GM23248 (cell line): ENCODE measurements at regions not wholly inside any gene's neighbourhood (a gene's known extent, or its start where the extent isn't known, plus 50 kb on each side); places are given as distances from the start of the nearest gene placed in this dataset.

Source experiments
- DNase-seq: peaks from one replicate; pipeline ENCODE4 v3.0.0-alpha.2; 2015
- H2AFZ ChIP-seq: fragments of 200-600 bp; sonication (generic); 2 replicates; pipeline ENCODE4 v1.6.1; 2016; ENCODE audit warnings: antibody characterized with exemption
- H3F3A ChIP-seq: fragments of 200-600 bp; sonication (generic); 2 replicates; pipeline ENCODE4 v1.6.1; 2016; ENCODE audit warnings: mild to moderate bottlenecking, antibody characterized with exemption, mixed run types; ENCODE audit not compliant: insufficient read depth
- H3K27ac ChIP-seq: fragments of 200-600 bp; sonication (generic); 2 replicates; pipeline ENCODE4 v1.5.1; 2016; ENCODE audit warnings: mild to moderate bottlenecking
- H3K27me3 ChIP-seq: fragments of 200-600 bp; sonication (generic); replicated peaks from 2 replicates; pipeline ENCODE4 v1.6.1; 2016; ENCODE audit warnings: mild to moderate bottlenecking; ENCODE audit not compliant: insufficient read depth
- H3K36me3 ChIP-seq: fragments of 200-600 bp; sonication (generic); 2 replicates; pipeline ENCODE4 v1.6.1; 2016; ENCODE audit warnings: low read depth, mild to moderate bottlenecking
- H3K4me1 ChIP-seq: fragments of 200-600 bp; sonication (generic); 2 replicates; pipeline ENCODE4 v1.6.1; 2016; ENCODE audit warnings: mild to moderate bottlenecking; ENCODE audit not compliant: insufficient read depth
- H3K4me2 ChIP-seq: fragments of 200-600 bp; sonication (generic); one replicate; pipeline ENCODE4 v1.6.1; 2016; ENCODE audit warnings: mild to moderate bottlenecking; ENCODE audit not compliant: unreplicated experiment
- H3K4me3 ChIP-seq: fragments of 200-600 bp; sonication (generic); 2 replicates; pipeline ENCODE4 v1.5.1; 2016; ENCODE audit warnings: mild to moderate bottlenecking
- H3K79me2 ChIP-seq: fragments of 200-600 bp; sonication (generic); 2 replicates; pipeline ENCODE4 v1.6.1; 2016; ENCODE audit warnings: mild to moderate bottlenecking; ENCODE audit not compliant: insufficient read depth
- H3K9ac ChIP-seq: fragments of 200-600 bp; sonication (generic); 2 replicates; pipeline ENCODE4 v1.6.1; 2016; ENCODE audit warnings: mild to moderate bottlenecking
- H3K9me2 ChIP-seq: fragments of 200-600 bp; sonication (generic); 2 replicates; pipeline ENCODE4 v1.6.1; 2016; ENCODE audit warnings: mixed run types, mild to moderate bottlenecking, moderate library complexity; ENCODE audit not compliant: insufficient read depth
- H3K9me3 ChIP-seq: fragments of 200-600 bp; sonication (generic); one replicate; pipeline ENCODE4 v1.6.1; 2017; ENCODE audit warnings: low read depth
- H4K20me1 ChIP-seq: fragments of 200-600 bp; sonication (generic); 2 replicates; pipeline ENCODE4 v1.6.0; 2016; ENCODE audit not compliant: insufficient read depth
- EZH2 ChIP-seq: fragments of 200-600 bp; sonication (generic); IDR thresholded peaks from 2 replicates; pipeline ENCODE4 v1.6.1; 2018; ENCODE audit warnings: antibody characterized with exemption, mild to moderate bottlenecking; ENCODE audit not compliant: insufficient read depth, poor library complexity, severe bottlenecking
- EZH2phosphoT487 ChIP-seq: fragments of 200-600 bp; sonication (generic); IDR thresholded peaks from 2 replicates; pipeline ENCODE4 v1.6.1; 2018; ENCODE audit warnings: antibody characterized with exemption, moderate library complexity, mild to moderate bottlenecking, low read depth; ENCODE audit not compliant: insufficient read depth
- WGBS, 2 experiments: methylation state at CpG; one replicate each; pipeline ENCODE4 v1.1.6; 2015 to 2017; ENCODE audit warnings: low lambda C conversion rate in 2 of 2, low coverage in 1 of 2; ENCODE audit errors: missing lambda C conversion rate in 2 of 2; 5-methylcytosine and 5-hydroxymethylcytosine counted together
- in situ Hi-C: fragments of 300-500 bp; cut with MboI; formaldehyde crosslinking; loops from 2 replicates; pipeline ENCODE4 v1.15.0; 2020

GRCh38 chr12:113663396-113663795, 191.7 kb upstream of the LHX5 start:
- no peak overlapping the region for H3K9ac ChIP-seq
- H3K27me3 ChIP-seq = peaks cover 11% of the 10 kb centered on the region; the same call in 1 of the 2 replicates
- H3K9me2 ChIP-seq = no peaks in the 10 kb centered on the region
- WGBS, 2 experiments = 44 to 52% methylated on average over 10 of the region's 10 CpGs
- H3K79me2 ChIP-seq = no peaks in the 10 kb centered on the region
- no peaks in the 10 kb centered on the region for H3K4me1 ChIP-seq
- no peaks in the 10 kb centered on the region for H4K20me1 ChIP-seq
- H3K4me3 ChIP-seq = no peak overlapping the region
- H3K4me2 ChIP-seq = no peak overlapping the region
- no peak for TF ChIP-seq EZH2phosphoT487
- TF ChIP-seq EZH2 = no peak
- no peaks in the 10 kb centered on the region for H3K36me3 ChIP-seq
- no peaks in the 10 kb centered on the region for H3K9me3 ChIP-seq
- in situ Hi-C loops = no loop called here
- H2AFZ ChIP-seq = no peak overlapping the region
- no peak for DNase-seq
- no peak overlapping the region for H3K27ac ChIP-seq
- no peaks in the 10 kb centered on the region for H3F3A ChIP-seq

- in situ Hi-C loops = no loop called here
- 33 to 38% methylated on average over 2 of the region's 2 CpGs for WGBS, 2 experiments
- H3K4me3 ChIP-seq = no peak overlapping the region
- H3K4me1 ChIP-seq = no peaks in the 10 kb centered on the region
- TF ChIP-seq EZH2 (no peak), EZH2phosphoT487 (no peak)
- no peak overlapping the region for H3K27ac ChIP-seq
- no peaks in the 10 kb centered on the region for H3K27me3 ChIP-seq
- no peaks in the 10 kb centered on the region for H3K9me3 ChIP-seq
- H3K79me2 ChIP-seq = no peaks in the 10 kb centered on the region
- no peaks in the 10 kb centered on the region for H3K9me2 ChIP-seq
- no peak for DNase-seq
- H4K20me1 ChIP-seq = no peaks in the 10 kb centered on the region
- H3K4me2 ChIP-seq = no peak overlapping the region
- H3K36me3 ChIP-seq = no peaks in the 10 kb centered on the region
- H3K9ac ChIP-seq = no peak overlapping the region
- no peak overlapping the region for H2AFZ ChIP-seq
- H3F3A ChIP-seq = no peaks in the 10 kb centered on the region
Measured at GRCh38 chr12:113660936-113661335, 189.3 kb upstream of the LHX5 start.

GRCh38 chr12:113659416-113659815, 187.7 kb upstream of the LHX5 start:
- Histone ChIP-seq H4K20me1 (no peaks in the 10 kb centered on the region), H3K4me3 (no peak overlapping the region), H2AFZ (no peak overlapping the region), H3K27ac (no peak overlapping the region), H3K27me3 (no peaks in the 10 kb centered on the region), H3K4me2 (no peak overlapping the region), H3F3A (no peaks in the 10 kb centered on the region), H3K4me1 (no peaks in the 10 kb centered on the region), H3K9ac (no peak overlapping the region), H3K36me3 (no peaks in the 10 kb centered on the region), H3K79me2 (no peaks in the 10 kb centered on the region), H3K9me2 (no peaks in the 10 kb centered on the region), H3K9me3 (no peaks in the 10 kb centered on the region)
- 16 to 25% methylated on average over 5 of the region's 5 CpGs for WGBS, 2 experiments
- in situ Hi-C loops = no loop called here
- TF ChIP-seq EZH2phosphoT487 (no peak), EZH2 (no peak)
- DNase-seq = no peak

- Histone ChIP-seq H3K9ac (no peak overlapping the region), H3K27me3 (no peaks in the 10 kb centered on the region), H3K27ac (no peak overlapping the region), H3K4me2 (no peak overlapping the region), H3K36me3 (no peaks in the 10 kb centered on the region), H3K79me2 (no peaks in the 10 kb centered on the region), H4K20me1 (no peaks in the 10 kb centered on the region), H3K4me3 (no peak overlapping the region), H3K9me3 (no peaks in the 10 kb centered on the region), H3F3A (no peaks in the 10 kb centered on the region), H3K9me2 (no peaks in the 10 kb centered on the region), H3K4me1 (no peaks in the 10 kb centered on the region), H2AFZ (no peak overlapping the region)
- WGBS, 2 experiments = 38 to 40% methylated on average over 6 of the region's 6 CpGs
- in situ Hi-C loops = no loop called here
- TF ChIP-seq EZH2phosphoT487 (no peak), EZH2 (no peak)
- no peak for DNase-seq
Measured at GRCh38 chr12:113659015-113659414, 187.3 kb upstream of the LHX5 start.
